ENCODE measurements at regions not wholly inside any gene's neighbourhood (a gene's known extent, or its start where the extent isn't known, plus 50 kb on each side); places are given as distances from the start of the nearest gene placed in this dataset.
"Not testable (repeated sequence)": the region's sequence is repeated elsewhere in the genome, so short reads cannot be mapped to it uniquely, and the experiment has no call there.

- no peak for DNase-seq (ENCODE audit: low read depth)
These were observed 724.0 kb upstream of the ZNF608 start for GRCh38 chr5:125470280-125470902.

- no peak for DNase-seq (ENCODE audit: low read depth)
These were observed 730.6 kb upstream of the ZNF608 start for GRCh38 chr5:125476901-125477585.

- DNase-seq (ENCODE audit: low read depth) = no peak
These were observed 731.1 kb upstream of the ZNF608 start for GRCh38 chr5:125477586-125477975.

GRCh38 chr5:125478599-125478998, 732.2 kb upstream of the ZNF608 start:
- no peak for DNase-seq (ENCODE audit: low read depth)

GRCh38 chr5:125480911-125481310, 734.5 kb upstream of the ZNF608 start:
- no peak for DNase-seq (ENCODE audit: low read depth)

- no peak for DNase-seq (ENCODE audit: low read depth)
These were observed 735.3 kb upstream of the ZNF608 start for GRCh38 chr5:125481506-125482465.

- DNase-seq (ENCODE audit: low read depth) = no peak
These were observed 737.2 kb upstream of the ZNF608 start for GRCh38 chr5:125483609-125484008.

GRCh38 chr5:125484272-125484741, 737.9 kb upstream of the ZNF608 start:
- DNase-seq (ENCODE audit: low read depth) = no peak

GRCh38 chr5:125484742-125485641, 738.6 kb upstream of the ZNF608 start:
- DNase-seq (ENCODE audit: low read depth) = peak; percentile 90

- DNase-seq (ENCODE audit: low read depth) = no peak
These were observed 739.3 kb upstream of the ZNF608 start for GRCh38 chr5:125485771-125486170.

GRCh38 chr5:125486634-125487033, 740.2 kb upstream of the ZNF608 start:
- DNase-seq (ENCODE audit: low read depth) = peak; percentile 56

- no peak for DNase-seq (ENCODE audit: low read depth)
These were observed 740.8 kb upstream of the ZNF608 start for GRCh38 chr5:125487231-125487630.

- DNase-seq (ENCODE audit: low read depth) = not testable (repeated sequence)
These were observed 741.2 kb upstream of the ZNF608 start for GRCh38 chr5:125487652-125488051.

- no peak for DNase-seq (ENCODE audit: low read depth)
These were observed 742.7 kb upstream of the ZNF608 start for GRCh38 chr5:125489146-125489545.

- DNase-seq (ENCODE audit: low read depth) = no peak
These were observed 745.6 kb upstream of the ZNF608 start for GRCh38 chr5:125491986-125492492.

GRCh38 chr5:125492977-125493376, 746.5 kb upstream of the ZNF608 start:
- DNase-seq (ENCODE audit: low read depth) = no peak

GRCh38 chr5:125496393-125496792, 750.0 kb upstream of the ZNF608 start:
- DNase-seq (ENCODE audit: low read depth) = no peak

GRCh38 chr5:125497651-125498050, 751.2 kb upstream of the ZNF608 start:
- no peak for DNase-seq (ENCODE audit: low read depth)

- no peak for DNase-seq (ENCODE audit: low read depth)
These were observed 753.3 kb upstream of the ZNF608 start for GRCh38 chr5:125499636-125500332.

- DNase-seq (ENCODE audit: low read depth) = no peak
These were observed 755.0 kb upstream of the ZNF608 start for GRCh38 chr5:125501396-125501795.

GRCh38 chr5:125503946-125504345, 757.5 kb upstream of the ZNF608 start:
- no peak for DNase-seq (ENCODE audit: low read depth)

All from non-pigmented ciliary epithelial cell (primary cell).